ENCODE measurements at regions not wholly inside any gene's neighbourhood (a gene's known extent, or its start where the extent isn't known, plus 50 kb on each side); places are given as distances from the start of the nearest gene placed in this dataset.

- no peak for DNase-seq (ENCODE audit: low read depth in 2 of 2)
- no peaks in the 10 kb centered on the region for H3K79me2 ChIP-seq (ENCODE audit: control insufficient read depth, insufficient read depth, low read length)
- TF ChIP-seq CTCF (conservative IDR thresholded peaks at IDR 0.05 in 1 of 2, IDR thresholded peaks at IDR 0.05 in 1 of 2; ENCODE audit: low read depth in 1 of 2, low read length in 2 of 2), result no peak
- no peak for TF ChIP-seq EZH2 (IDR thresholded peaks at IDR 0.05; ENCODE audit: low read length, missing control alignments)
- H3K4me3 ChIP-seq (replicated peaks in 1 of 4; ENCODE audit: control extremely low read depth in 1 of 4, insufficient read depth in 1 of 4, low read depth in 3 of 4, low read length in 4 of 4), result no peak overlapping the region
- H3K27me3 ChIP-seq (ENCODE audit: control insufficient read depth, insufficient read depth, low read length), result no peaks in the 10 kb centered on the region
- H3K4me1 ChIP-seq (ENCODE audit: control insufficient read depth, extremely low read depth, insufficient read depth, low read length), result no peaks in the 10 kb centered on the region
- no peaks in the 10 kb centered on the region for H3K36me3 ChIP-seq (ENCODE audit: control insufficient read depth, insufficient read depth, low read length)
- no peak overlapping the region for H2AFZ ChIP-seq (ENCODE audit: low read length)
- H3K27ac ChIP-seq (ENCODE audit: insufficient read depth, low read length), result no peak overlapping the region
- H3K9ac ChIP-seq (ENCODE audit: insufficient read depth, low read length), result no peak overlapping the region
- H4K20me1 ChIP-seq (ENCODE audit: control insufficient read depth, extremely low read depth, insufficient read depth, low read length), result no peaks in the 10 kb centered on the region
- H3K9me3 ChIP-seq (ENCODE audit: control insufficient read depth, insufficient read depth, low read depth, low read length), result no peaks in the 10 kb centered on the region
- no peak overlapping the region for H3K4me2 ChIP-seq (ENCODE audit: extremely low read depth, insufficient read depth, low read length)
Observed at GRCh38 chr6:86459978-86460377, 477.4 kb upstream of the HTR1E start.

GRCh38 chr6:86456821-86457220 is 480.5 kb upstream of the HTR1E start:
- Histone ChIP-seq H3K9ac (ENCODE audit: insufficient read depth, low read length) (no peak overlapping the region), H3K36me3 (ENCODE audit: control insufficient read depth, insufficient read depth, low read length) (no peaks in the 10 kb centered on the region), H3K27me3 (ENCODE audit: control insufficient read depth, insufficient read depth, low read length) (no peaks in the 10 kb centered on the region), H3K27ac (ENCODE audit: insufficient read depth, low read length) (no peak overlapping the region), H3K4me2 (ENCODE audit: extremely low read depth, insufficient read depth, low read length) (no peak overlapping the region), H3K79me2 (ENCODE audit: control insufficient read depth, insufficient read depth, low read length) (no peaks in the 10 kb centered on the region), H3K9me3 (ENCODE audit: control insufficient read depth, insufficient read depth, low read depth, low read length) (no peaks in the 10 kb centered on the region), H2AFZ (ENCODE audit: low read length) (no peak overlapping the region), H3K4me3 (replicated peaks in 1 of 4; ENCODE audit: control extremely low read depth in 1 of 4, insufficient read depth in 1 of 4, low read depth in 3 of 4, low read length in 4 of 4) (no peak overlapping the region), H4K20me1 (ENCODE audit: control insufficient read depth, extremely low read depth, insufficient read depth, low read length) (no peaks in the 10 kb centered on the region), H3K4me1 (ENCODE audit: control insufficient read depth, extremely low read depth, insufficient read depth, low read length) (no peaks in the 10 kb centered on the region)
- no peak for DNase-seq (ENCODE audit: low read depth in 2 of 2)
- no peak for TF ChIP-seq CTCF (conservative IDR thresholded peaks at IDR 0.05 in 1 of 2, IDR thresholded peaks at IDR 0.05 in 1 of 2; ENCODE audit: low read depth in 1 of 2, low read length in 2 of 2)
- TF ChIP-seq EZH2 (IDR thresholded peaks at IDR 0.05; ENCODE audit: low read length, missing control alignments), result no peak

- Histone ChIP-seq H4K20me1 (ENCODE audit: control insufficient read depth, extremely low read depth, insufficient read depth, low read length) (no peaks in the 10 kb centered on the region), H3K27me3 (ENCODE audit: control insufficient read depth, insufficient read depth, low read length) (no peaks in the 10 kb centered on the region), H3K36me3 (ENCODE audit: control insufficient read depth, insufficient read depth, low read length) (no peaks in the 10 kb centered on the region), H3K4me3 (replicated peaks in 1 of 4; ENCODE audit: control extremely low read depth in 1 of 4, insufficient read depth in 1 of 4, low read depth in 3 of 4, low read length in 4 of 4) (no peak overlapping the region), H3K9ac (ENCODE audit: insufficient read depth, low read length) (no peak overlapping the region), H3K9me3 (ENCODE audit: control insufficient read depth, insufficient read depth, low read depth, low read length) (no peaks in the 10 kb centered on the region), H3K79me2 (ENCODE audit: control insufficient read depth, insufficient read depth, low read length) (no peaks in the 10 kb centered on the region), H3K27ac (ENCODE audit: insufficient read depth, low read length) (no peak overlapping the region), H2AFZ (ENCODE audit: low read length) (no peak overlapping the region), H3K4me1 (ENCODE audit: control insufficient read depth, extremely low read depth, insufficient read depth, low read length) (no peaks in the 10 kb centered on the region), H3K4me2 (ENCODE audit: extremely low read depth, insufficient read depth, low read length) (no peak overlapping the region)
- no peak for DNase-seq (ENCODE audit: low read depth in 2 of 2)
- no peak for TF ChIP-seq CTCF (conservative IDR thresholded peaks at IDR 0.05 in 1 of 2, IDR thresholded peaks at IDR 0.05 in 1 of 2; ENCODE audit: low read depth in 1 of 2, low read length in 2 of 2)
- TF ChIP-seq EZH2 (IDR thresholded peaks at IDR 0.05; ENCODE audit: low read length, missing control alignments), result no peak
Observed at GRCh38 chr6:86453232-86453631, 484.1 kb upstream of the HTR1E start.

Measured in fibroblast of lung (primary cell).